ENCODE measurements at regions not wholly inside any gene's neighbourhood (a gene's known extent, or its start where the extent isn't known, plus 50 kb on each side); places are given as distances from the start of the nearest gene placed in this dataset.

DNA sequence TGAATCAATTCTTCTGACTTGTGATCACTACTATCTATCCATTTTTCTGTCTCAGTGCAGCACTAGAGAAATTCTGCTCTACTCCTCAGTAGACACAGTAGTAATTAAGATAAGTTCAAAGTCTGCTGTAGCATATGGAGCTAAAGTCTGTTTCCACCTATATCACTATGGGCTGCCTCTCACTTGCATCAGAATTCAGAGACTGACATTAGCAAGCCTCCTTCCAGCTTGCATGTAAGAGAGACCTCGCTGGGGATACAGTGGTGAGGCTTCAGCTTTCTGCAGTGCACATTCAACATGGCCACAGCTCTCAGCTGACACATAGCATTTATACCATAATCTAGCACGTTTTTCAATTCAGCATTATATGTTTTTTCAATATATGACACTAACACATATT is 217.0 kb downstream of the PLOD2 start (continued):
- no peak for TF ChIP-seq JUNB (IDR thresholded peaks at IDR 0.05; ENCODE audit: unreplicated experiment)
- no peak for TF ChIP-seq EZH2 (IDR thresholded peaks at IDR 0.05; ENCODE audit: low read depth, unreplicated experiment)
- TF ChIP-seq, protein P1, sequence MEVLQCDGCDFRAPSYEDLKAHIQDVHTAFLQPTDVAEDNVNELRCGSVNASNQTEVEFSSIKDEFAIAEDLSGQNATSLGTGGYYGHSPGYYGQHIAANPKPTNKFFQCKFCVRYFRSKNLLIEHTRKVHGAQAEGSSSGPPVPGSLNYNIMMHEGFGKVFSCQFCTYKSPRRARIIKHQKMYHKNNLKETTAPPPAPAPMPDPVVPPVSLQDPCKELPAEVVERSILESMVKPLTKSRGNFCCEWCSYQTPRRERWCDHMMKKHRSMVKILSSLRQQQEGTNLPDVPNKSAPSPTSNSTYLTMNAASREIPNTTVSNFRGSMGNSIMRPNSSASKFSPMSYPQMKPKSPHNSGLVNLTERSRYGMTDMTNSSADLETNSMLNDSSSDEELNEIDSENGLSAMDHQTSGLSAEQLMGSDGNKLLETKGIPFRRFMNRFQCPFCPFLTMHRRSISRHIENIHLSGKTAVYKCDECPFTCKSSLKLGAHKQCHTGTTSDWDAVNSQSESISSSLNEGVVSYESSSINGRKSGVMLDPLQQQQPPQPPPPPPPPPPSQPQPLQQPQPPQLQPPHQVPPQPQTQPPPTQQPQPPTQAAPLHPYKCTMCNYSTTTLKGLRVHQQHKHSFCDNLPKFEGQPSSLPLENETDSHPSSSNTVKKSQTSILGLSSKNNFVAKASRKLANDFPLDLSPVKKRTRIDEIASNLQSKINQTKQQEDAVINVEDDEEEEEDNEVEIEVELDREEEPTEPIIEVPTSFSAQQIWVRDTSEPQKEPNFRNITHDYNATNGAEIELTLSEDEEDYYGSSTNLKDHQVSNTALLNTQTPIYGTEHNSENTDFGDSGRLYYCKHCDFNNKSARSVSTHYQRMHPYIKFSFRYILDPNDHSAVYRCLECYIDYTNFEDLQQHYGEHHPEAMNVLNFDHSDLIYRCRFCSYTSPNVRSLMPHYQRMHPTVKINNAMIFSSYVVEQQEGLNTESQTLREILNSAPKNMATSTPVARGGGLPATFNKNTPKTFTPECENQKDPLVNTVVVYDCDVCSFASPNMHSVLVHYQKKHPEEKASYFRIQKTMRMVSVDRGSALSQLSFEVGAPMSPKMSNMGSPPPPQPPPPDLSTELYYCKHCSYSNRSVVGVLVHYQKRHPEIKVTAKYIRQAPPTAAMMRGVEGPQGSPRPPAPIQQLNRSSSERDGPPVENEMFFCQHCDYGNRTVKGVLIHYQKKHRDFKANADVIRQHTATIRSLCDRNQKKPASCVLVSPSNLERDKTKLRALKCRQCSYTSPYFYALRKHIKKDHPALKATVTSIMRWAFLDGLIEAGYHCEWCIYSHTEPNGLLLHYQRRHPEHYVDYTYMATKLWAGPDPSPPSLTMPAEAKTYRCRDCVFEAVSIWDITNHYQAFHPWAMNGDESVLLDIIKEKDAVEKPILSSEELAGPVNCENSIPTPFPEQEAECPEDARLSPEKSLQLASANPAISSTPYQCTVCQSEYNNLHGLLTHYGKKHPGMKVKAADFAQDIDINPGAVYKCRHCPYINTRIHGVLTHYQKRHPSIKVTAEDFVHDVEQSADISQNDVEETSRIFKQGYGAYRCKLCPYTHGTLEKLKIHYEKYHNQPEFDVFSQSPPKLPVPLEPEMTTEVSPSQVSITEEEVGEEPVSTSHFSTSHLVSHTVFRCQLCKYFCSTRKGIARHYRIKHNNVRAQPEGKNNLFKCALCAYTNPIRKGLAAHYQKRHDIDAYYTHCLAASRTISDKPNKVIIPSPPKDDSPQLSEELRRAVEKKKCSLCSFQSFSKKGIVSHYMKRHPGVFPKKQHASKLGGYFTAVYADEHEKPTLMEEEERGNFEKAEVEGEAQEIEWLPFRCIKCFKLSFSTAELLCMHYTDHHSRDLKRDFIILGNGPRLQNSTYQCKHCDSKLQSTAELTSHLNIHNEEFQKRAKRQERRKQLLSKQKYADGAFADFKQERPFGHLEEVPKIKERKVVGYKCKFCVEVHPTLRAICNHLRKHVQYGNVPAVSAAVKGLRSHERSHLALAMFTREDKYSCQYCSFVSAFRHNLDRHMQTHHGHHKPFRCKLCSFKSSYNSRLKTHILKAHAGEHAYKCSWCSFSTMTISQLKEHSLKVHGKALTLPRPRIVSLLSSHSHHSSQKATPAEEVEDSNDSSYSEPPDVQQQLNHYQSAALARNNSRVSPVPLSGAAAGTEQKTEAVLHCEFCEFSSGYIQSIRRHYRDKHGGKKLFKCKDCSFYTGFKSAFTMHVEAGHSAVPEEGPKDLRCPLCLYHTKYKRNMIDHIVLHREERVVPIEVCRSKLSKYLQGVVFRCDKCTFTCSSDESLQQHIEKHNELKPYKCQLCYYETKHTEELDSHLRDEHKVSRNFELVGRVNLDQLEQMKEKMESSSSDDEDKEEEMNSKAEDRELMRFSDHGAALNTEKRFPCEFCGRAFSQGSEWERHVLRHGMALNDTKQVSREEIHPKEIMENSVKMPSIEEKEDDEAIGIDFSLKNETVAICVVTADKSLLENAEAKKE (CRISPR knock-in tag; IDR thresholded peaks at IDR 0.05), result no peak
- TF ChIP-seq POLR2AphosphoS5 (IDR thresholded peaks at IDR 0.05; ENCODE audit: low read depth), result no peak
- no peak for TF ChIP-seq EZH2phosphoT487 (IDR thresholded peaks at IDR 0.05; ENCODE audit: unreplicated experiment)
- TF ChIP-seq ZNF114 (CRISPR knock-in tag; IDR thresholded peaks at IDR 0.05), result no peak

DNA sequence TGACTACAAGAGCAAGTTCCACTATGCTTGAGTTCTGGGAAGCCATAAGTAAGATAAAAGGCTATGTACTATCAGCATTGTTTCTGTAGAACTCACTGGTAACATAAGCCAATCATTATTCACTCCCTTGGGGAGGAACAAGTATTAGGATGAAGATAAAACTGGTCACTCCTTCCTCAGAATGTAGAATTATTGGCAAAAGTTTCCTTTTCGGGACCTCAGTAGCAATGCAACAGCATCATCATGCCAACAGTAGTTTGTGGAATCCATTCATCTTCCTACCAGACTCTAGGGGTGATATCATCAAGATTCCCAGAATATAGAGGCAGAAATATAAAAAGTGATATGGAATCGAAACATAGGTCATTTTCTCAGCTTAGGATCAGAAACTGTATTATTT is 209.5 kb downstream of the PLOD2 start:
- H3K27ac Mint-ChIP-seq, result no peak overlapping the region
- Histone ChIP-seq H3K4me3 (no peak overlapping the region), H2AFZ (no peak overlapping the region), H3K9me2 (ENCODE audit: insufficient read depth) (no peaks in the 10 kb centered on the region), H3K36me3 (ENCODE audit: insufficient read depth) (no peaks in the 10 kb centered on the region), H3K4me2 (no peak overlapping the region), H4K20me1 (replicated peaks; ENCODE audit: insufficient read depth) (no peaks in the 10 kb centered on the region), H3F3A (replicated peaks; ENCODE audit: low read depth) (no peaks in the 10 kb centered on the region), H3K27me3 (ENCODE audit: insufficient read depth) (no peaks in the 10 kb centered on the region), H3K27ac (ENCODE audit: low read depth) (no peak overlapping the region), H3K4me1 (ENCODE audit: insufficient read depth) (no peaks in the 10 kb centered on the region), H3K79me2 (replicated peaks; ENCODE audit: insufficient read depth) (no peaks in the 10 kb centered on the region)
- H3K27me3 Mint-ChIP-seq (ENCODE audit: insufficient read depth, low read depth, poor library complexity), result peaks cover 3% of the 10 kb centered on the region
- no peaks in the 10 kb centered on the region for H3K9me3 Mint-ChIP-seq
- no peaks in the 10 kb centered on the region for H3K36me3 Mint-ChIP-seq (ENCODE audit: low read depth)
- TF ChIP-seq EZH2phosphoT487 (IDR thresholded peaks at IDR 0.05; ENCODE audit: unreplicated experiment), result no peak
- no peak for TF ChIP-seq ZNF331 (CRISPR knock-in tag; IDR thresholded peaks at IDR 0.05; ENCODE audit: low read depth)
- no peak for TF ChIP-seq NANOG (IDR thresholded peaks at IDR 0.05; ENCODE audit: borderline replicate concordance)
- no peak for TF ChIP-seq POLR2AphosphoS5 (IDR thresholded peaks at IDR 0.05; ENCODE audit: low read depth)
- TF ChIP-seq, protein P2, sequence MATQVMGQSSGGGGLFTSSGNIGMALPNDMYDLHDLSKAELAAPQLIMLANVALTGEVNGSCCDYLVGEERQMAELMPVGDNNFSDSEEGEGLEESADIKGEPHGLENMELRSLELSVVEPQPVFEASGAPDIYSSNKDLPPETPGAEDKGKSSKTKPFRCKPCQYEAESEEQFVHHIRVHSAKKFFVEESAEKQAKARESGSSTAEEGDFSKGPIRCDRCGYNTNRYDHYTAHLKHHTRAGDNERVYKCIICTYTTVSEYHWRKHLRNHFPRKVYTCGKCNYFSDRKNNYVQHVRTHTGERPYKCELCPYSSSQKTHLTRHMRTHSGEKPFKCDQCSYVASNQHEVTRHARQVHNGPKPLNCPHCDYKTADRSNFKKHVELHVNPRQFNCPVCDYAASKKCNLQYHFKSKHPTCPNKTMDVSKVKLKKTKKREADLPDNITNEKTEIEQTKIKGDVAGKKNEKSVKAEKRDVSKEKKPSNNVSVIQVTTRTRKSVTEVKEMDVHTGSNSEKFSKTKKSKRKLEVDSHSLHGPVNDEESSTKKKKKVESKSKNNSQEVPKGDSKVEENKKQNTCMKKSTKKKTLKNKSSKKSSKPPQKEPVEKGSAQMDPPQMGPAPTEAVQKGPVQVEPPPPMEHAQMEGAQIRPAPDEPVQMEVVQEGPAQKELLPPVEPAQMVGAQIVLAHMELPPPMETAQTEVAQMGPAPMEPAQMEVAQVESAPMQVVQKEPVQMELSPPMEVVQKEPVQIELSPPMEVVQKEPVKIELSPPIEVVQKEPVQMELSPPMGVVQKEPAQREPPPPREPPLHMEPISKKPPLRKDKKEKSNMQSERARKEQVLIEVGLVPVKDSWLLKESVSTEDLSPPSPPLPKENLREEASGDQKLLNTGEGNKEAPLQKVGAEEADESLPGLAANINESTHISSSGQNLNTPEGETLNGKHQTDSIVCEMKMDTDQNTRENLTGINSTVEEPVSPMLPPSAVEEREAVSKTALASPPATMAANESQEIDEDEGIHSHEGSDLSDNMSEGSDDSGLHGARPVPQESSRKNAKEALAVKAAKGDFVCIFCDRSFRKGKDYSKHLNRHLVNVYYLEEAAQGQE (IDR thresholded peaks at IDR 0.05; ENCODE audit: unreplicated experiment), result no peak
- H3K4me1 Mint-ChIP-seq, result no peaks in the 10 kb centered on the region
- DNase-seq (ENCODE audit: low spot score) (no peak), ATAC-seq (no peak)
- H3K4me3 Mint-ChIP-seq, result no peak overlapping the region
